ENCODE measurements at regions not wholly inside any gene's neighbourhood (a gene's known extent, or its start where the extent isn't known, plus 50 kb on each side); places are given as distances from the start of the nearest gene placed in this dataset.

- no peak for TF ChIP-seq SIN3A (IDR thresholded peaks at IDR 0.05; ENCODE audit: borderline replicate concordance, insufficient read depth, low read length)
- TF ChIP-seq TAF1 (IDR thresholded peaks at IDR 0.05; ENCODE audit: borderline replicate concordance, insufficient read depth, low read length): no peak
- TF ChIP-seq POLR2AphosphoS5 (IDR thresholded peaks at IDR 0.05; ENCODE audit: low read depth, low read length): no peak
- no peak for TF ChIP-seq FOXP2 (optimal IDR thresholded peaks at IDR 0.05; ENCODE audit: borderline replicate concordance, extremely low read depth, extremely low read length, insufficient read depth)
- TF ChIP-seq REST (IDR thresholded peaks at IDR 0.05; ENCODE audit: insufficient read depth in 1 of 2, low read depth in 2 of 2, low read length in 2 of 2): no peak
Observed at GRCh38 chr14:83041224-83041623, 1507.6 kb upstream of the SEL1L start.

- TF ChIP-seq REST (IDR thresholded peaks at IDR 0.05; ENCODE audit: insufficient read depth in 1 of 2, low read depth in 2 of 2, low read length in 2 of 2) (no peak), FOXP2 (optimal IDR thresholded peaks at IDR 0.05; ENCODE audit: borderline replicate concordance, extremely low read depth, extremely low read length, insufficient read depth) (no peak), TAF1 (IDR thresholded peaks at IDR 0.05; ENCODE audit: borderline replicate concordance, insufficient read depth, low read length) (no peak), POLR2AphosphoS5 (IDR thresholded peaks at IDR 0.05; ENCODE audit: low read depth, low read length) (no peak), SIN3A (IDR thresholded peaks at IDR 0.05; ENCODE audit: borderline replicate concordance, insufficient read depth, low read length) (no peak)
Observed at GRCh38 chr14:83042858-83043257, 1509.2 kb upstream of the SEL1L start.

GRCh38 chr14:83044001-83044400 is 1510.3 kb upstream of the SEL1L start:
- TF ChIP-seq TAF1 (IDR thresholded peaks at IDR 0.05; ENCODE audit: borderline replicate concordance, insufficient read depth, low read length) (no peak), POLR2AphosphoS5 (IDR thresholded peaks at IDR 0.05; ENCODE audit: low read depth, low read length) (no peak), SIN3A (IDR thresholded peaks at IDR 0.05; ENCODE audit: borderline replicate concordance, insufficient read depth, low read length) (no peak), REST (IDR thresholded peaks at IDR 0.05; ENCODE audit: insufficient read depth in 1 of 2, low read depth in 2 of 2, low read length in 2 of 2) (no peak)

- TF ChIP-seq SIN3A (IDR thresholded peaks at IDR 0.05; ENCODE audit: borderline replicate concordance, insufficient read depth, low read length): no peak
- TF ChIP-seq REST (IDR thresholded peaks at IDR 0.05; ENCODE audit: insufficient read depth in 1 of 2, low read depth in 2 of 2, low read length in 2 of 2): no peak
- TF ChIP-seq POLR2AphosphoS5 (IDR thresholded peaks at IDR 0.05; ENCODE audit: low read depth, low read length): no peak
- no peak for TF ChIP-seq TAF1 (IDR thresholded peaks at IDR 0.05; ENCODE audit: borderline replicate concordance, insufficient read depth, low read length)
- no peak for TF ChIP-seq FOXP2 (optimal IDR thresholded peaks at IDR 0.05; ENCODE audit: borderline replicate concordance, extremely low read depth, extremely low read length, insufficient read depth)
Observed at GRCh38 chr14:83047059-83047830, 1513.6 kb upstream of the SEL1L start.
